GM19372 (cell line): ENCODE measurements at regions not wholly inside any gene's neighbourhood (a gene's known extent, or its start where the extent isn't known, plus 50 kb on each side); places are given as distances from the start of the nearest gene placed in this dataset.
"Not testable (repeated sequence)": the region's sequence is repeated elsewhere in the genome, so short reads cannot be mapped to it uniquely, and the experiment has no call there.

Source experiments
- ATAC-seq: cut with Tn5 transposase; IDR thresholded peaks from one replicate; pipeline ENCODE4 v1.9.1; 2021; ENCODE audit warnings: mild to moderate bottlenecking, low read depth, moderate library complexity; ENCODE audit not compliant: unreplicated experiment

GRCh38 chr11:29190313-29190712, 826.5 kb downstream of the KCNA4 start:
- no peak for ATAC-seq

DNA sequence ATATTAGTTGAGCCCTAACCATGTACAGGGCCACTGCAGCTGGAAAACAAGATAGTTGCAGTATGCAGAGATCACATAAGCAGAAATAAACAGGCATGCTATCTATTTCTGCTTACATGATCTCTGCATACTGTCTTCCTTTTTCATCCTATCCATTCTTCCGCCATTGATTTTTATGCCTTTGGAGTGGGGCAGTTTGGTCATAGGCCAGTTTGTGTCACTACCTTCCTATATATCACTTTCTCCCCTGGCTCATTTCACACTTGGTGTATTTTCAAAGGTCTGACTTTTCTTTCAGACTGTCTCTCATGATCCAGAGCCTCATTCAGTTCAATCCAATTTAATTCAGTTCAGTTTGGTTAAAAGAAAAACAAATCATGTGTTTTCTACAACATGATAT, 829.6 kb downstream of the KCNA4 start:
- no peak for ATAC-seq

DNA sequence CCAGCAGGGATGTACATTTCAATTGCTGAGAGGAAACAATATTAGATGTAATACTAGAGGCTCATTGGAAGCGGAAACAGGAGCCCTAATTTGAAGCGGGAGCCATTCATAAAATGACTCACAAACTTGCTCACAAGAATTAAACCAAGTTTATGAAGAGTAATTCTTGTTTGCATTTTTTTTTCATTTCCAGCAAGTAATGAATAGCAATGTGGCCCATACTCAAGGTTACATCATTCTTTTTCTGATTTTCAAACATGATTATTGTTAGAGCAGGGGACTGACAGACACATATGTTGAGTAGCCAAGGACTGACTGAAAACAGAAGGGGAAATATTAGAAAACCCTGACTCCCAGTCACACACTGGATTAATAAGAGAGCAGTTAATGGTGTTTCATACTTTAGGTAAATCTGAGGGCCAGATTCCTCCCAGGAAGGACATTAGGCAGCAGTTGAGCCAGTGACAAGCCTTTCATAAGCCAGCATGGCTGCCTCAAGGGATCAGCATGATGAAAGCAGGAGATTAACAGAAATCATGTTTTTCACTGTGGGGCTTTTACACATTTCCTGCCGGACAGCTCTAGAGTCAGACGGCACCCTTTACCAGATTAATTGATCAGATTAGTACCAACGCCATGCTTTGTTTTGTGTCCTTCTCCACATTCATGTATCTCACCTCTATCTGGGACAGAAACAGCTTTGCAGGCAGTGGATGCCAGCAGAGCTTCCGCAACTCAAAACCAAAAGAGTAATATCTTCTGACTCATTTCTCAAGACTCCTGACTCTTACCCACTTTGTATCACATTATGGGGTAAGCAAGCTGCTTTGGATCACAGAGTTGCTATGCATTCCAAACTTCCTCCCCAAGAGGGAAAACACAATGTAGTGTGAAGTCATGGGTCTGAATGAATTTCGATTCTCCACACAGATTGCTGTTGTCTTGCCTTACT, 831.6 kb downstream of the KCNA4 start:
- ATAC-seq, result no peak

DNA sequence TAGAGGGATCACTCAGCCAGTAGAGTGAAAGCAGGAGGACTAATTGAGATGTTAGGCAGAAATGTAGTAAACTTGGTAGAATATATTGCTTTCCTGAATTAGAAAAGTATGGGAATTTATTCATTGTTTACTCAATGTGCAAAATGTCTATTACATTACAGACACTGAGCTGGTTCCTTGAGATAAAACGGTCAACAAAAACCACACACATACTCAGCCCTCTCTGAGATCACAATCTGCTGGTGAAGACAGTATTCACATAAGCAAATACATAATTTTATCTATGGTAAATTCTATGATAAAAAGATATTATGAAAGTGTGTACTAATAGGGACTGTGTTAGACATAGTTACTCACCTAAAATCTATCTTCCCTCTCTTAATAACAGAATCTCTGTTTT, 833.5 kb downstream of the KCNA4 start:
- no peak for ATAC-seq

- ATAC-seq, result no peak
Measured at GRCh38 chr11:29173660-29174062, 843.2 kb downstream of the KCNA4 start.

- ATAC-seq, result no peak
Measured at GRCh38 chr11:29171360-29171950, 845.4 kb downstream of the KCNA4 start.

GRCh38 chr11:29166306-29166705, 850.5 kb downstream of the KCNA4 start:
- ATAC-seq, result no peak

GRCh38 chr11:29163231-29163630, 853.6 kb downstream of the KCNA4 start:
- ATAC-seq, result no peak

GRCh38 chr11:29162491-29162890, 854.3 kb downstream of the KCNA4 start:
- no peak for ATAC-seq

GRCh38 chr11:29161191-29161590, 855.6 kb downstream of the KCNA4 start:
- ATAC-seq, result no peak

GRCh38 chr11:29159552-29160465, 857.0 kb downstream of the KCNA4 start:
- ATAC-seq, result no peak

DNA sequence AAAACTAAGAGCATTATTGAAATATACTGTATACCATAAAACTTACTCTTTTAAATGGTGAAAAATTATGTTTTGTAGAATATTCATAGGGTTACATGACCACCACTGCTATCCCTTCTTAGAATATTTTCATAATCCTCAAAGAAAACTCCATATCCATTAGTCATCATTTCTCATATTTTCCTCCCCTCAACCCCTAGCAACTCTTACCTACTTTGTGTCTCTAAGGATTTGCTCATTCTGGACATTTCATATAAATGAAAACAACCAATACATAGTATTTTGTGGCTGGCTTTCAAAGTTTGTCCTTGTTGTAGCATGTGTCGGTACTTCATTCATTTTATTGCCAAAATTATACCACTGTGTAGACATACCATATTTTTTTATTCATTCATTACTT, 863.8 kb downstream of the KCNA4 start:
- no peak for ATAC-seq

- not testable (repeated sequence) for ATAC-seq
Measured at GRCh38 chr11:29142573-29142972, 874.3 kb downstream of the KCNA4 start.

- ATAC-seq, result no peak
Measured at GRCh38 chr11:29135504-29135903, 881.3 kb downstream of the KCNA4 start.

GRCh38 chr11:29131055-29131454, 885.8 kb downstream of the KCNA4 start:
- no peak for ATAC-seq

DNA sequence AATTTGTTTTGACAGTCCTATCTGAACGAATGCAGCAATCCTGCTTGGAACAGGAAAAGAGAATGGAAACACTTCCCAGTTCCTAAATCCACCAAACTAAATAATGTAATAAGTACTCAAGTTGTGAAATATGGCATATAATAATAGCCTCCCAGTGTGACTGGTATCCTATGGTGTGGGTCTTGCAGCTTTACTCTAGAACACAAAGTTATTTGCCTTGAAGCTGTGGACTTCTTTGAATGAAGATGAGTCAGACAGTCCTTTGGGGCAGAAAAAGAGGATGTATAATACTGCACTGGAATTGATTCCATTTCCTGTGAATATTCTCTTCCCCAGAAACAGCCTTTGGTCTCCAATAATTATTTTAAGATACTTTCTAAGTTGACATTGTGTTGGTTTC, 887.0 kb downstream of the KCNA4 start:
- no peak for ATAC-seq

DNA sequence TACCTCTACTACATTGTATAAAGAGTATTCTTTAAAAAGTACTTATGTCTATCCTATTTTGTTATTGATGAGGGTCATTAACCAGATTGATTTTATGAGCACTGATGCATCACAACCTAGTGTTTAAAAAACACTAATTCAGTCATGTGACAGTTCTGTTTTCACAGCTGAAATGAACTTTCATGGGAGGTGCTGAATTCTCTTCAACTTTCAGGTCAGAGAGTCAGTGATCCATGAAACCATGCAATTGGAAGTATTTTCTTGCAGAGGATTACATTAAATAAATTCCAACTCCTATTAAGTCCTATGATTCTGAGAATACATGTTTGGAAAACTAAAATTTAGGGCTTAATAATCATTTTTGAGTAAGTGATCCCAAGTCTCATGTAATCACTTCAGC, 889.4 kb downstream of the KCNA4 start:
- no peak for ATAC-seq

DNA sequence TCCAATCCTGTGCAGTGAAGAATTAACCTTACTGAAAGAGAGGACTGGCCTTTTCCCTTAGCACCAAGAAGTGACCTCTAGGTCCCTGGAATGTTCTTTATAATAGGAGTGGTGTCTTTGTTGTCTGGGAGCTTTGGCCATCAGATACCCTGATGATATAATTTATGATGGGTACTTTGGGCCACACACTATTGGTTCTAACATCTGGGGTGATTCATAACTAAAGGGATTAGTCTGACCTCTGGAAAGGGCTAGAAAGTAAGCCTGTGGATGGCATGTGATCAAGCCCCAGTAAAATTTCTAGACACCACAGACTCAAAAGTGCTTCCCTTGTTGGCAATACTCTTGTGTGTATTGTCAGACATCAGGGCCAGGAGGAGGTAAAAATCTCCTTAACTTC, 891.2 kb downstream of the KCNA4 start:
- ATAC-seq, result no peak

- no peak for ATAC-seq
Measured at GRCh38 chr11:29124470-29124869, 892.4 kb downstream of the KCNA4 start.

- no peak for ATAC-seq
Measured at GRCh38 chr11:29119707-29120618, 896.9 kb downstream of the KCNA4 start.
